Right kidney (tissue), 1 donor: ENCODE measurements at regions not wholly inside any gene's neighbourhood (a gene's known extent, or its start where the extent isn't known, plus 50 kb on each side); places are given as distances from the start of the nearest gene placed in this dataset.
"Not testable (repeated sequence)": the region's sequence is repeated elsewhere in the genome, so short reads cannot be mapped to it uniquely, and the experiment has no call there.

ENCODE experiments used
- DNase-seq: peaks from one replicate; pipeline ENCODE4 v3.0.0-alpha.2; 2016

DNA sequence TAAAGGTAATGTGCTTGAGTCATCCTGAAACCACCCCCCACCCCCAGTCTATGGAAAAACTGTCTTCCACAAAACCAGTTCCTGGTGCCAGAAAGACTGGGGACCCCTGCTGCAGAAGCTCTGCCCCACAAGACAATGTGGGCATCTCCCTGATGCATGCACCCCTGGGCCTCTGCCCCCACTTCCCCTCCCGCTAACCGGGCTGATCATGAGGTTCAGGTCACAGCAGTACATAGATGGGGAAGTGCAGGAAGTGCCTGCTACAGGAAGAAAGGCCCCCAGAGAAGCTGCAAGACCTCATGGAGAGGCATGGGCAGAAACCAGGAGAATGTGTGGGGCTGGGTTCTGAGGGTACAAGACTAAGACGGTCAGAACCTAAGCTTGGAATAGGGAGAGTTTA lies 243.4 kb upstream of the ID2 start:
- DNase-seq = no peak

- DNase-seq = no peak
These were observed 242.9 kb upstream of the ID2 start for GRCh38 chr2:8438996-8439395.

GRCh38 chr2:8440029-8440778 lies 241.7 kb upstream of the ID2 start:
- no peak for DNase-seq

DNA sequence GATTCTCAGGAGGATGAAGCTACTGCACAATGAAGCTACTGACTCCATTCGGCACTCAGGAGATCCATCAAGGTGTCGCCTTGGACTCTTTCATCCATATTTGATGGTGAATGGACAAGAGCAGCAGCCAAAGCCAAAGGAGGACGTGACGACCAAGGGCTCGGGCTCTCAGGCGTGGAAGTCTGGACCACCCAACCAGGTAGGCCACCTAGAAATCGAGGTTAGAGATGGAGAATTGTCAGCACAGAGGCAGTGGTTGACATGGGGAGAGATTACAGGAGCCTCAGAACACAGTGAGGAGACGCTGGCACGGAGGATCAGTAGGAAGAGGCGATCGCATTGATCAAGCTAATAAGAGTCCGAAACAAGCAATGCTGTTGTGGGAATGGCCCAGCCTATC lies 240.5 kb upstream of the ID2 start:
- DNase-seq = no peak

DNA sequence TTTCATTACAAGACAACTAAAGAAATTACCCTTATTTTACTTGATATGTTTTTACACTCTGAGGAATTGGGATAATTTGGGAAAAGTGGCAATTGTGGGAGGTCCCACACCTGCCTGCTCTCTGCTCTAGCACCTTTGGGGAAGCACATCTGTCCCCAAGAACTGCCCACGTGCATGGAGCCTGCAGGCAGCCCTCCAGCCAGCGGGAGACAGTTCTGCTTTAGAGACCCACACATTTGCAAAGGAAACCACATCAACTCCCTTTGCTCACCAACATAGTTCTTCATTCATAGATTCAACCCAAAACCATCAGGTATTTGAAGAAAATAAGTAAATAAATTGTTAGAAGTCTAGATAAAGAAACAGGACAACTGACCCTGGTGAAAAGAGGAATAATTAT lies 239.9 kb upstream of the ID2 start:
- DNase-seq = no peak

DNA sequence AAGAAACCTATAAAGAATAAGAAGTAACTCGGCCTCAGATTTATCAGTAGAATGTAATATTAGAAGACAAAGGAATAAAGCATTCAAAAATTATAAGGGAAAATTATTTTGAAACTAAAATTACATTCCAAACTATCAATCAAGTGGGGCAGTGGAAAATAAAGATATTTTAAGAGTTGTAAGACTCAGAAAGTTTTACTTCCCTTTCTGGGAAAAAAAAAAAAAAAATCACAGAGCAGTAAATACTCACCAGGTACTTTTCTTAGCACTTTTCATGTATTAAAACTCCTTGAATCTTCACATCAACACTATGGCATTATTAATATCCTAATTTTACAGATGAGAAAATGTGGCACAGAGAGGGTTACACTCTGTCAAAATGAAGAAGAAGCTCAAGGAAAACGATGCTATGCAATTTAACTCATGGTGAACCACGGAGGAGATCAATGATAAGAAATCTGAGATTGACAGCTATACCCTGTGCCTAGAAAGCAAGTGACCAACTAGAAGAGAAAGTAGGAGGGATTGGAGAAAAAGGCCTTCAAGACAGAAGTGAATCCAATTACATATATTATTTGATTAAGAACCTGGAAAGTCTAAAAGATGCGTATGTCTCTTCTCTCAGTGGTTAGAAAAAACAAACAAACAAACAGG lies 238.9 kb upstream of the ID2 start:
- DNase-seq = no peak

GRCh38 chr2:8445580-8445979 lies 236.3 kb upstream of the ID2 start:
- no peak for DNase-seq

DNA sequence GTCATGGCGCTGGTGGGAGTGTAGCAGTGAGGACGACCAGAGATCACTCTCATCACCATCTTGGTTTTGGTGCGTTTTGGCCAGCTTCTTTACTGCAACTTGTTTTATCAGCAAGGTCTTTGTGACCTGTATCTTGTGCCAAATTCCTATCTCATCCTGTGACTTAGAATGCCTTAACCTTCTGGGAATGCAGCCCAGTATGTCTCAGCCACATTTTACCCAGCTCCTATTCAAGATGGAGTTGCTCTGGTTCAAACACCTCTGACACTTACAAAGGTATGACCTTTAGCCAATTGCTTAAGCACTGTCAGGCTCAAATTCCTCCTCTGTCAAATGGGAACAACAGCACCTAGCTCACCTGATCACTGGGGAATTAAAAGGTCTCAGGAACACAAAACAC lies 235.1 kb upstream of the ID2 start:
- DNase-seq = not testable (repeated sequence)

DNA sequence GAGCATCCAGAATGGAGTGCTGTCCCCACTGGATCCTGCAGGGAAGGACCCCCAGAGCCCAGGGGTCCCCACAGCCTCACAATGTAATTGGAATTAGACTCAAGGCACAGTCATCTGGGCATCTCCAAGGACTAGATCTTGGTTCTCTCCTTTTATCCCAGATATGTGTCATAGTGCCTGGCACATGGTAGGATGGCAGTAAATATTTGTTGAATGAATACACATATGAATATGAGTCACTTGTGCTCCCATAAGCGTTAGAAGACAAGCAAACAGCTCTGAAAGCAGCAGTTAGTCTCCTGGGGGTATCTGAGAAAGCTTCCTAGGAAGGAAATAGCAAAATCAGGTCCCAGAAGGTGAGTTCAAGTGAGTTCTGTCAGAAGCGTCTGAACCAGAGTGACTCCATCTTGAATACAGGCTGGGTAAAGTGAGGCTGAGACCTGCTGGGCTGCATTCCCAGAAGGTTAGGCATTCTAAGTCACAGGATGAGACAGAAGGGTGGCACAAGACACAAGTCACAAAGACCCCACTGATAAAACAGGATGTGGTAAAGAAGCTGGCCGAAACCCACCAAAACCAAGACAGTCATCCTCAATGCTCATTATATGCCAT lies 234.1 kb upstream of the ID2 start:
- no peak for DNase-seq

- no peak for DNase-seq
These were observed 232.9 kb upstream of the ID2 start for GRCh38 chr2:8448824-8449556.

GRCh38 chr2:8451273-8451672 lies 230.6 kb upstream of the ID2 start:
- DNase-seq = no peak

DNA sequence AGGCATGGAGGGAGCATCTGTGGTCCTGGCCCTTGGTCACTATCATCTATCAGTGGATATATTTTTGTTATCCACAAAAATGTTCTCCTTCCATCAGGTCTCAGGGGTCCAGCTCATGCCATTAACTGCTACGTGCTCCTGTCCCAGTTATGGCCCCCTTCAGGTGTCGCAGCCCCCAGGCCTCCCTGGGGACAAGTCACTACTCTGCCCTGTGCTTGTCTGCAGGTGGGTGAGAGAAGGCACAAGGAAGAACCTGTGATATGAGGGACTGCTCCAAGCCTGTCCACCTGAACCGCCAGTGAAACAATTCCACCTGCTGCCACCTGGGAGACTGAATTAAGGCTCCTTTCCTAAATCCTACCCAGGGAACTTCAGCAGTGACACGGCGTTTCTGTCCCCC lies 229.6 kb upstream of the ID2 start:
- DNase-seq = no peak

GRCh38 chr2:8452979-8453903 lies 228.6 kb upstream of the ID2 start:
- DNase-seq = no peak

DNA sequence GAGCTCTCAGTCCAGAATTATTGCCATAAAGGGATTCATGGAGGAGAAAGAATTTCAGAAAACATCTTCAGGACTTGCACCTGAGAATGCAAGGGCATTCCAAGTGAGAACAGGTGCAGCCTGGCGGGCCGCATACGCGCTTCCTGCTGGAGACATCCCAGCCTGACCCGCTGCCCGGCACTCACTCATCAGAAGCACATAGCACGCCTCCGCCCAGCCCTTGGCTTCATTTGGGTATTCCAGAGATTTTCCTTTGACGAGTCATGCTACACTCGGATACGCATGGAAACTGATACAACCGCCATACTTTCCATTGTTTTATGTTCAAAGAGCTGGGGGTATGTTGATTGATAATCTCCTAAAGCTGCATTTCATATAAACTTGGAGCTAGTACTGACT lies 228.0 kb upstream of the ID2 start:
- no peak for DNase-seq

- no peak for DNase-seq
These were observed 227.1 kb upstream of the ID2 start for GRCh38 chr2:8454797-8455196.

DNA sequence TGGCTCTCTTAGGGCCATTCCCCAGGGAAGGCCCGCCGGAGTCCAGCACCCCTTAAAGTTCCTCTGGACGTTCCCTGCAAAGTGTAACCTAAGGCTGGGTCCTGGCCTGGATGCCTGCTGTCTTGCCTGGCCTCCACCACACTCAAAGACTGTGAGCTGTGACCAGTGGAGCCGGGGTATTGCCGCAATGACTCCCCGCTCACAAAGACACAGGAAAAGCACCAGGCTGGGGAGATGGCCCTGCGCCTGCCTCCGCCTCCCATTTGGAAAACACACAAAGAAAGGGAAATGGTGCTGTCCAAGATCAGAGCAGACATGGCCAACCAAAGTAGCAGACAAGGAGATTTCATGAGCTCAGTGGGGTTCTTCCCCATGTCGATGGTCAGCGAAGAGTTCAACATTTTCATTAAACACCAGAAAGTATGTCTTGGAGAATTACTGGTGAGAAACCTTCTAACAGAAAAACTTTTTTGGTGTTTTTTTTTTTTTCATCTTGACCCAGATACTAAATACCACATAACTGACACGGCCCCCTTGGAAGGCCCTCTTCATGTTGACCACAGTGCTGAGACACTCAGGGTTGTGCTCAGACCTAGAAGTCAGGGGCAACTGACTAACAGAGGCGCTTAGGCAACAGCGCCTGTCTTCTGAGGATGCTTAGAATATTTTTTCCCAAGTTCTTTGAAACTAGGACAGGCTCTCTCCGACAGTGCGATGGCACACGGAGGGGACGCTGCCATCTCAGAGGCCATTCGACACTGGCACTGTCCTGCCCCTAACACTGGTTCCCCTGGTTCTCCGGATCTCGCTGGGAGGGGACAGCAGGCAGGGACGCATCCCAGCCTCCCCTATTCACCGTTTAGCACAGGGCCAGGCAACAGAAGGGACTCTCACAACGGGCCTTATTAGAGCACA lies 226.4 kb upstream of the ID2 start:
- DNase-seq = no peak

- DNase-seq = no peak
These were observed 225.4 kb upstream of the ID2 start for GRCh38 chr2:8456151-8457091.

- DNase-seq = no peak
These were observed 224.8 kb upstream of the ID2 start for GRCh38 chr2:8457092-8457481.

DNA sequence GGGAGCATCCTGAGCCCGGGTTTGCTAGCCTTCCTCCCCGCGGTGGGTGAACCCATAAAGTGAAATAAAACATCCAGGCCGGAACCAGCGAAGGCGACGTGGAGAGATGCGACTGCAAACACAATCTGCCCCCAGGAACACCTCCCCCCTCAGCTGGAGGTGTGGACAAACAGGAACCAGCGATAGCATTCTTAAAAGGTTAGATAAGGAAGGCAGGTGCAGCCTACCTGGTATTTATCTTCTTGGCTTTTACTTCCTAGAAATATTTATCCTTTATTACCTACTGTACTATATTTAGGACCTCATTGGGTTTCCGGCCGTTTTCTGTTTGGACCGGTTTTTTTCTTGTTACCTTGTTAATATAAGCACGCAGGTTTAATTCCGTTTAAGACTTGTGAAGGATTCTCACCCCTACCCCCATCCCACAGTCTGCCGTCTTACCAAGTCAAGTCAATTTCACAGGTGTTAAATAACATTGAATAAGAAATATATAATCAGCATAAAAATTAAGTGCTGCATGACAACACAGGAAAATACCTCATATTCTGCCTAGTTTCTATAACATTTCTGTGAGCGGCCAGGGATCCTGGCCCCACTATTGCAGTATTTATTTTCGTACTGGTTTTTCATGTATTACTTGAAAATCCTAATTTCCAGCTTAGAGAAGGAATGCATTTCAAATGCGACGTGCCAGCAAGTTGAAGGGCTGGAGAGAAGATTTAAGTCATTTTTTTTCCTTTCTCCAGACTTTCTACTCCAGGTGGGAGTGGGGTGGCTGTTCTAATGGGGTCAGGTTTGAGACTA lies 224.0 kb upstream of the ID2 start:
- DNase-seq = no peak
